Hepatocyte (in vitro differentiated cells): ENCODE measurements at regions not wholly inside any gene's neighbourhood (a gene's known extent, or its start where the extent isn't known, plus 50 kb on each side); places are given as distances from the start of the nearest gene placed in this dataset.

ENCODE experiments used
- DNase-seq: peaks from one replicate; pipeline ENCODE4 v3.0.0-alpha.2; 2016; ENCODE audit warnings: low spot score
- H2AFZ ChIP-seq: fragments of 200-600 bp; sonication (generic); 2 replicates; pipeline ENCODE4 v1.6.0; 2016; ENCODE audit warnings: antibody characterized with exemption, mild to moderate bottlenecking
- H3K27ac ChIP-seq: fragments of 200-600 bp; sonication (generic); 2 replicates; pipeline ENCODE4 v1.5.1; 2016; ENCODE audit warnings: mild to moderate bottlenecking
- H3K27me3 ChIP-seq: fragments of 200-600 bp; sonication (generic); 2 replicates; pipeline ENCODE4 v1.6.1; 2016
- H3K36me3 ChIP-seq: fragments of 200-600 bp; sonication (generic); replicated peaks from 2 replicates; pipeline ENCODE4 v1.5.1; 2016; ENCODE audit warnings: low read depth; ENCODE audit not compliant: insufficient read depth
- H3K4me1 ChIP-seq: fragments of 200-600 bp; sonication (generic); 2 replicates; pipeline ENCODE4 v1.5.1; 2016; ENCODE audit warnings: mild to moderate bottlenecking, moderate library complexity; ENCODE audit not compliant: insufficient read depth
- H3K4me2 ChIP-seq: fragments of 200-600 bp; sonication (generic); 2 replicates; pipeline ENCODE4 v1.6.0; 2016
- H3K4me3 ChIP-seq: fragments of 200-600 bp; sonication (generic); 2 replicates; pipeline ENCODE4 v1.5.1; 2016; ENCODE audit warnings: mild to moderate bottlenecking
- H3K79me2 ChIP-seq: fragments of 200-600 bp; sonication (generic); 2 replicates; pipeline ENCODE4 v1.6.0; 2017; ENCODE audit warnings: mild to moderate bottlenecking
- H3K9me2 ChIP-seq: fragments of 200-600 bp; sonication (generic); replicated peaks from 2 replicates; pipeline ENCODE4 v1.6.0; 2017; ENCODE audit warnings: mild to moderate bottlenecking; ENCODE audit not compliant: insufficient read depth
- H3K9me3 ChIP-seq: fragments of 200-600 bp; sonication (generic); 2 replicates; pipeline ENCODE4 v1.5.1; 2016; ENCODE audit warnings: low read depth, mild to moderate bottlenecking
- H4K20me1 ChIP-seq: fragments of 200-600 bp; sonication (generic); 2 replicates; pipeline ENCODE4 v1.6.0; 2016; ENCODE audit warnings: mild to moderate bottlenecking; ENCODE audit not compliant: insufficient read depth, poor library complexity, severe bottlenecking
- CTCF ChIP-seq: fragments of 200-600 bp; sonication (generic); IDR thresholded peaks from 2 replicates; pipeline ENCODE4 v1.5.1; 2016; ENCODE audit warnings: antibody characterized with exemption, mild to moderate bottlenecking; ENCODE audit not compliant: poor library complexity
- EZH2 ChIP-seq: fragments of 200-600 bp; sonication (generic); IDR thresholded peaks from 2 replicates; pipeline ENCODE4 v1.6.1; 2016; ENCODE audit warnings: antibody characterized with exemption, mild to moderate bottlenecking, borderline replicate concordance
- EZH2phosphoT487 ChIP-seq: fragments of 200-600 bp; sonication (generic); IDR thresholded peaks from one replicate; pipeline ENCODE4 v1.6.1; 2018; ENCODE audit warnings: antibody characterized with exemption, mild to moderate bottlenecking, low read depth, moderate library complexity; ENCODE audit not compliant: unreplicated experiment, severe bottlenecking
- WGBS: methylation state at CpG from one replicate; pipeline ENCODE4 v1.1.6; 2016; ENCODE audit warnings: low lambda C conversion rate; ENCODE audit errors: missing lambda C conversion rate; 5-methylcytosine and 5-hydroxymethylcytosine counted together

GRCh38 chr1:83705091-83705490, 293.8 kb downstream of the TTLL7 start:
- no peaks in the 10 kb centered on the region for H3K79me2 ChIP-seq
- no peaks in the 10 kb centered on the region for H3K9me3 ChIP-seq
- DNase-seq, result no peak
- H3K36me3 ChIP-seq, result no peaks in the 10 kb centered on the region
- no peaks in the 10 kb centered on the region for H3K9me2 ChIP-seq
- no peak overlapping the region for H3K4me3 ChIP-seq
- no peak overlapping the region for H3K27ac ChIP-seq
- H3K27me3 ChIP-seq, result no peaks in the 10 kb centered on the region
- H4K20me1 ChIP-seq, result no peaks in the 10 kb centered on the region
- no peak overlapping the region for H2AFZ ChIP-seq
- WGBS, result 94% methylated on average over 1 of the region's 1 CpG
- no peaks in the 10 kb centered on the region for H3K4me1 ChIP-seq
- H3K4me2 ChIP-seq, result no peak overlapping the region
- no peak for TF ChIP-seq EZH2phosphoT487
- no peak for TF ChIP-seq CTCF
- no peak for TF ChIP-seq EZH2

- Histone ChIP-seq H3K9me3 (no peaks in the 10 kb centered on the region), H2AFZ (no peak overlapping the region), H3K4me1 (no peaks in the 10 kb centered on the region), H4K20me1 (no peaks in the 10 kb centered on the region), H3K27me3 (no peaks in the 10 kb centered on the region), H3K79me2 (no peaks in the 10 kb centered on the region), H3K9me2 (no peaks in the 10 kb centered on the region), H3K27ac (no peak overlapping the region), H3K4me2 (no peak overlapping the region), H3K36me3 (no peaks in the 10 kb centered on the region), H3K4me3 (no peak overlapping the region)
- TF ChIP-seq CTCF (no peak), EZH2 (no peak), EZH2phosphoT487 (no peak)
- no peak for DNase-seq
These were observed 294.6 kb downstream of the TTLL7 start for GRCh38 chr1:83704350-83704749.

GRCh38 chr1:83702356-83702755, 296.6 kb downstream of the TTLL7 start:
- H3K4me1 ChIP-seq, result no peaks in the 10 kb centered on the region
- no peaks in the 10 kb centered on the region for H3K9me2 ChIP-seq
- H3K4me3 ChIP-seq, result no peak overlapping the region
- H4K20me1 ChIP-seq, result no peaks in the 10 kb centered on the region
- 100% methylated on average over 1 of the region's 1 CpG for WGBS
- no peak overlapping the region for H3K27ac ChIP-seq
- DNase-seq, result no peak
- H3K4me2 ChIP-seq, result no peak overlapping the region
- H2AFZ ChIP-seq, result no peak overlapping the region
- H3K36me3 ChIP-seq, result no peaks in the 10 kb centered on the region
- H3K27me3 ChIP-seq, result no peaks in the 10 kb centered on the region
- TF ChIP-seq CTCF (no peak), EZH2 (no peak), EZH2phosphoT487 (no peak)
- H3K79me2 ChIP-seq, result no peaks in the 10 kb centered on the region
- H3K9me3 ChIP-seq, result no peaks in the 10 kb centered on the region

- no peaks in the 10 kb centered on the region for H3K9me2 ChIP-seq
- TF ChIP-seq EZH2 (no peak), EZH2phosphoT487 (no peak), CTCF (no peak)
- H3K79me2 ChIP-seq, result no peaks in the 10 kb centered on the region
- no peak for DNase-seq
- 91% methylated on average over 2 of the region's 2 CpGs for WGBS
- no peaks in the 10 kb centered on the region for H3K27me3 ChIP-seq
- H3K4me2 ChIP-seq, result no peak overlapping the region
- no peaks in the 10 kb centered on the region for H3K4me1 ChIP-seq
- no peaks in the 10 kb centered on the region for H3K9me3 ChIP-seq
- no peak overlapping the region for H3K4me3 ChIP-seq
- no peak overlapping the region for H3K27ac ChIP-seq
- H2AFZ ChIP-seq, result no peak overlapping the region
- no peaks in the 10 kb centered on the region for H4K20me1 ChIP-seq
- H3K36me3 ChIP-seq, result no peaks in the 10 kb centered on the region
These were observed 297.6 kb downstream of the TTLL7 start for GRCh38 chr1:83701355-83701754.
